PC-9 (cell line): ENCODE measurements at regions not wholly inside any gene's neighbourhood (a gene's known extent, or its start where the extent isn't known, plus 50 kb on each side); places are given as distances from the start of the nearest gene placed in this dataset.

Source experiments
- CTCF ChIP-seq: fragments of 200-600 bp; sonication (generic); conservative IDR thresholded peaks from 2 replicates; pipeline ENCODE4 v1.6.1; 2017; ENCODE audit warnings: mixed run types, antibody characterized with exemption, mild to moderate bottlenecking, moderate library complexity
- EZH2 ChIP-seq: fragments of 200-600 bp; sonication (generic); IDR thresholded peaks from 2 replicates; pipeline ENCODE4 v1.8.0; 2017; ENCODE audit warnings: antibody characterized with exemption, low read depth

- TF ChIP-seq CTCF (no peak), EZH2 (no peak)
Observed at GRCh38 chr7:69476416-69476815, 121.9 kb upstream of the AUTS2 start.
